GM18526 (cell line): ENCODE measurements at regions not wholly inside any gene's neighbourhood (a gene's known extent, or its start where the extent isn't known, plus 50 kb on each side); places are given as distances from the start of the nearest gene placed in this dataset.

ENCODE experiments used
- POLR2A ChIP-seq: IDR thresholded peaks from 3 replicates; pipeline ENCODE4 v1.6.1; 2011; ENCODE audit not compliant: insufficient read length; ENCODE audit errors: extremely low read depth

- TF ChIP-seq POLR2A: no peak
Measured at GRCh38 chr9:90047828-90048227, 443.0 kb downstream of the GADD45G start.

GRCh38 chr9:90052366-90052765, 447.6 kb downstream of the GADD45G start:
- no peak for TF ChIP-seq POLR2A

- TF ChIP-seq POLR2A: no peak
Measured at GRCh38 chr9:90053027-90053426, 448.2 kb downstream of the GADD45G start.

DNA sequence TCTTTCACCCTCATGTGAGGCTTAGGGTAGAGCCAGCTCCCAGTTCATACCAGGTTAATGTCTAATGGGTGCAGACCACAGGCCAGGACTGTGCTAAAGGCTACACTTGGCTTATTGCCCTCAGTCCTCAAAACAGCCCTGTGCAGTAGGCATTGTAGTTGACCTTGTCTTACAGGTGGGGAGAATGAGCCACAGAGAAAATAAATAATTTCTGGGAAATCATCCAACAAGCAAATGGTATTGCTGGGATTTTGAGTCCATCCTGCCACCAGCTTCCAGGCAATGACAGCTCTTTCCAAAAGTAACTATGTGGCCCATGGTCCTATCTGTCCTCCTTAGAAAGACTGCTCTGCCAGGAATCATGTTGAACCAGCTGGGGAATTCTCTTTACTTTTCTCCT, 450.0 kb downstream of the GADD45G start:
- TF ChIP-seq POLR2A: no peak

GRCh38 chr9:90055226-90055625, 450.4 kb downstream of the GADD45G start:
- TF ChIP-seq POLR2A: no peak

DNA sequence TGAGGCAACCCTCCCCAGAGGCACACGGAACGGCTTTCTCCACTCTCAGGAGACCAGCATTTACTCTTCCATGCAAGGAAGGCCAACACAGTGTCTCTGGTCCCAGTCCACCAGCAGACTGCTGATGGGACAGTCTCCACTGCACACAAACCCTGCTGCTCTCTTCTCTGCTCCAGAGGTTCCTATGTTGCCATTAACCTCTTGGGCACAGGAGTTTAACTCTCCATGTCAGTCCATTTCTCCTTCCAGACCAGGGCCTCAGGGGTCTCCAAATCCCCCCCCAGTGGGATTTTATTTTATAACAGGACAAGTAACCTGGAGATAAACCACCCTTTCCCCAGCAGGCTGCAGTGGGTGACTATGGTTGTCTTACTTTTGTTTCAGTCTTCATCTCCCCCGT, 452.5 kb downstream of the GADD45G start:
- TF ChIP-seq POLR2A: no peak

DNA sequence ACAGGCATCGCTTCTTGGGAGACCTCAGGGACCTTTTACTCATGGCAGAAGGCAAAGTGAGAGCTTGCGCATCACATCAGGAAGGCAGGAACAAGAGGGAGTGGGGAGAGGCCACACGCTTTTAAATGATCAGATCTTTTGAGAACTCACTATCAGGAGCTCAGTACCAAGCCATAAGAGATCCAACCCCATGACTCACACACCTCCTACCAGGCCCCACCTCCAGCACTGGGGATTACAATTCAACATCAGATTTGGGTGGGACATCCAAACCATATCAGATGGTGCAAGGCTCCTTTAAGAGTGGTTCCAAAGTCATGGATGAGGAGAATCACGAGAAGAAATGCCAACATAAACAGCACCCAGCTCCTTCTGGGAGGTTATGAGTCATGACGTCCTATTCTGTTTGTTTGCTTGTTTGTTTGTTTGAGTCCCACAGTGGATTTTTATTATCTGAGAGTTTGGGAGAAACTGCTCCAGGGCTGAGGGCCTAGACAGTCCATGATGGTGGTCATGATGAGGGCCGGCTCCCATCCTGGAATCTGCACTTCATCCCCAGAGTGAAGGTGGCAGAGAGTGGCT, 453.5 kb downstream of the GADD45G start:
- no peak for TF ChIP-seq POLR2A

DNA sequence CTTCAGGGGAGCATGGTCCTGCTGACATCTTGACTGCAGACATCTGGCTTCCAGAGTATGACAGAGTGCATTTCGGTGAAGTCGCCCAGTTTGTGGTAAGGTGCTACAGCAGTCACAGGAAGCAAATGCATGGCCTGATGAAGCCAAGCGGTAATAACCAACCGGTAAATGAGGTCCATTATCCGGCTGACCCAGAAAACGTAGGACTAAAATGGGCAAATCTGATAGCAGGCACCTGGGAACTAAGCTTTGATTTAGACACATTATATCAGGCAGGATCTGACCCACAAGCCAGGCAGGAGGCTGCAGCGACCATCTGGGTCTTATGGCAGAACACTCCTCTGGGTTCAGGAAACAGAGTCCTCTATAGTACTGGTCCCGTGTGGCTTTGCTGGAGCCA, 454.6 kb downstream of the GADD45G start:
- no peak for TF ChIP-seq POLR2A

DNA sequence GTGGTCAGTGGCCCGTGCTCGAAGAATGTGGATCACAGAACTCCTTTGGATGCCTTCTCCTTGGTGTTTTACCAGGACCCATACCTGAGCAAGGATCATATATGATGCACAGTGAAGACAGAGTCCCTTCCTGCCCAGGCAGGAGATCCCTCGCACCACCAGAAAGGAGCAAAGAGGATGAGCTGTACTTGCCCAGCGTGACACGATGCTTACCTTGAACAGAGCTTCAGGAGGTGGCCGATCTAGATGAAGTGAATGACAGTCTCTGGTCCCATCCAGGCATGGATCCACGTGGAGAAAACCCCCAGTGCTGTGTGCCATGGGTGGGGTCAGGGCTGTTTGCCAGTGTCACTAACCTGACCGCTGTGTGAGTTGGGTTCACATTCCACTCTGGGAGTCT, 455.4 kb downstream of the GADD45G start:
- TF ChIP-seq POLR2A: no peak

DNA sequence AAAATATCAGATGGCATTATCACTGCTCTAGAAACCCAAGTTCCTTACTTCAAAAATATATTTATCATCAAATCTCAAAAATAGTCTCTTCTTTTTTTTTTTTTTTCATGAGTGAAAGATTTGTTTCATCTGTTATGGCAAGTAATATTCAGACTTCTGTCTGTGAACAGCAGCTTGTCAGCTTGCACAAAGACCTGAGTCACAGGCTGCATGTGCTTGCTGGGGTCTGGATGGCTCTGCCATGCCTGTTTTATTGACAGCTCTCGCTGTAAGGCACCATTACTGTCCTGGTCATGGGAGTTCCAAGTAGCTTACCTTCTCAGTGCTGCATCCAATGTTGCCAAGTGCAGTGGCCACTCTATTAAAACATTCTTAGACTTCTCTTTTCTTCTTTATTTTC, 456.4 kb downstream of the GADD45G start:
- no peak for TF ChIP-seq POLR2A

DNA sequence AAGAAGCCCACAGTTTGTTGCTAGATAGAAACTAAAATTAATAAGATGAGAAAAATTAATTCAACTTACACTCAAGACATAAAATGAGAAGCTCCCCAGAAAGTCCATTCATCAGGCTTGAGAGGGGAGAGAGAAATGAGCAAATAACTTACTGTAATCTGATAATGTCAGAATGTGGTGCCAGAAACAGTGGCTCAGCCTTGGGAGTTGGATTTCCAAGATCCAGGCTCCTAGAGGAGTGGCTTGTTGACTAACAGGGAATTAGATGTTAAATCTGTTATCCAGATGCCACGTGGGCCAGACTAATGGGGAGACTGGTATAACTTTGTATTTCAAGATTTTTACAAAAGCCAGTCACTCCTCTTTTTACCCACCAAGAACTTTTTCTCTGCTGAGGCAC, 458.2 kb downstream of the GADD45G start:
- no peak for TF ChIP-seq POLR2A

- no peak for TF ChIP-seq POLR2A
Measured at GRCh38 chr9:90064248-90064647, 459.4 kb downstream of the GADD45G start.

GRCh38 chr9:90064971-90065370, 460.2 kb downstream of the GADD45G start:
- TF ChIP-seq POLR2A: no peak

DNA sequence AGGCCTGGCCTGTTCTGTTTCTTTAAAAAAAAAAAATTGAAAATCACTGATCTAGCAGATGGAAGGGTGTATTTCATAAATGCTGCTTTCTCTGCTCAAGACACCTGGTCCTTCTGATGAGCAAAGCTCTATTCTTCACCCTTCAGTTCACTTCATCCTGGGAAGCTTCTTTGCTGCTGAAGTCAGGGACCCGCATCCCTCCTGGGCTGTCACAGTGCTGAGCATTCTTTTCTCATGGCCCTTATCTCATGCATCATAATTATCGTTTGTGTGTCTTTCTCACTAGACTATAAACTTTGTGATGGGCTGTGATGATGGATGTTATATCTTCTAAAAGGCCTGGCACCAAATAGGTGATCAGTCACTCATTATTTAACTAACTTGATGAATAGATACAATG, 461.0 kb downstream of the GADD45G start:
- TF ChIP-seq POLR2A: no peak

DNA sequence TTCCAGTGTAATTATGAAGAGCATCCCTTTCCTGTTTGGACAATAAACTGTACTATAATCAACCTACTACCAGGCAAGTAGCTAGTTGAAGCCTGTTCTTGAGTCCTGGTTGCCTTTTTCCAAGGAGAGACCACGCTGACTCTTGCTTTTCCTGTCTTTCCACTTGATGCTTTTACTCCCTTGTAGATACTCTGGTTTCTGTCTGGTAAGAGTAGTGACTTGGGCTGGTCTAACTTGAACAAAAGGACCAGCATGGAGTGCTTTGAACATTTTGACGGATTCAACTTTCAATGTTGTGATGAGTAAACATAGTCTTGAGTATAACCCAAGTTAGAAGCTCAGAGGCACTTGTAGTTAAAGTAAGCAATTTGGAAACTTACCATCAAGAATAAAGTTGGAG, 464.3 kb downstream of the GADD45G start:
- TF ChIP-seq POLR2A: no peak

DNA sequence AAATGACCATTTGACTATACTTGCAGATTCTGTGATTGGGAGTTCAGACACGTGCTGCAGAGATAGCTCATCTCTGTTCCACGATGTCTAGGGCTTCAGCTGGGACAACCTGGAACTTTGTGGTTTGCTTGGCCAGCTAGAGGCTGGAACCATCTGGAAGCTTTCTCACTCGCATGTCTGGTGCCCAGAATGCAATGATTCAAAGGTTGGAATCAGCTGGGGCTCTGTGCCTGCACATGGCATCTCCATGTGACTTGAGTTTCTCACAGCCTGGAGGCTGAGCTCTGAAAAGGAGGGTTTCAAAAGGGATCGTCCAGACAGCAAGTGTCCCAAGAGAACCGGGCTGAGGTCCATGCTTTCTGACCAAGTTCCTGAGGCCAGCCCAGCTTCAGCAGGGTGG, 465.2 kb downstream of the GADD45G start:
- no peak for TF ChIP-seq POLR2A

GRCh38 chr9:90070469-90070868, 465.7 kb downstream of the GADD45G start:
- TF ChIP-seq POLR2A: no peak
